Esophagus squamous epithelium (tissue), 4 donors: ENCODE measurements at regions not wholly inside any gene's neighbourhood (a gene's known extent, or its start where the extent isn't known, plus 50 kb on each side); places are given as distances from the start of the nearest gene placed in this dataset.

Experiments used
- POLR2A ChIP-seq, 4 donors: fragments of 450-650 bp; IDR thresholded peaks; one replicate each; pipeline ENCODE4 v1.6.1; 2017; ENCODE audit warnings: antibody characterized with exemption in 4 of 4, mild to moderate bottlenecking in 4 of 4, moderate library complexity in 3 of 4
- TF ChIP-seq, protein P1 (sequence below), 6 experiments: fragments of 450-650 bp in 4 of 6; fragments of 200-600 bp in 2 of 6; sonication (generic) in 2 of 6; IDR thresholded peaks; one replicate each; pipeline ENCODE4 v1.5.1; 2016 to 2019; ENCODE audit warnings: antibody characterized with exemption in 6 of 6, mild to moderate bottlenecking in 4 of 6, moderate library complexity in 4 of 6

DNA sequence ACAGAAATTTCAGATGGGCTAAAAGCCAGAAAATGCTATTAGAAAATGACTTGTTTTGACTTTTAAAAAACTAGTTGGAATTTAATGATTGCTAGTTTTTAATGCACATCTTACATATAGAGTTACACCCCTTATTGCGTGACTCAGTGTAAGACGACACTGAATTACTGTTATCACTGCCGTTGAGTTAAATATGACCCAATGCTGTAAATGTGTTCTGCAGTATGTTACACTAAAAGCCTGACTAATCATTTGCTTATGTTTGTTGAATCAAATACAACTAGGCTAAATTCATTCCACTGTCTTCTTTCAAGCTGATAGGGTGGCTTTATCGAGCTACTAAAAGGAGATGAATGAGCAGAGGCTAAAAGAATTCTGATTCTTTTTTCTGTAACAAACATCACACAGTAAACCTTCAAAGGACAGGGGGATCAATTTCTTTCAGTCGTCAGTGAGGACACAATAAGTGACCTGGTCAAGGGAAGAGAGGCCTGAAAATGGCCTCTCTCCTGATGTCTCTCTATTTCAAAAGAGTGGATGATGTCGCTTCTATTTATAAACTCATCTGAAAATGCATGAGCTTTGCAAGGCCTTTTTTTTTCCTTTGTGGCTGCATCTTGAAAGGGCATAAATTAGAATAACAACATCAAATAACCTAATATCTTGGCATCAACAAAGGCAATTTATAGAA is 142.2 kb upstream of the KCNIP4 start:
- TF ChIP-seq, protein P1, sequence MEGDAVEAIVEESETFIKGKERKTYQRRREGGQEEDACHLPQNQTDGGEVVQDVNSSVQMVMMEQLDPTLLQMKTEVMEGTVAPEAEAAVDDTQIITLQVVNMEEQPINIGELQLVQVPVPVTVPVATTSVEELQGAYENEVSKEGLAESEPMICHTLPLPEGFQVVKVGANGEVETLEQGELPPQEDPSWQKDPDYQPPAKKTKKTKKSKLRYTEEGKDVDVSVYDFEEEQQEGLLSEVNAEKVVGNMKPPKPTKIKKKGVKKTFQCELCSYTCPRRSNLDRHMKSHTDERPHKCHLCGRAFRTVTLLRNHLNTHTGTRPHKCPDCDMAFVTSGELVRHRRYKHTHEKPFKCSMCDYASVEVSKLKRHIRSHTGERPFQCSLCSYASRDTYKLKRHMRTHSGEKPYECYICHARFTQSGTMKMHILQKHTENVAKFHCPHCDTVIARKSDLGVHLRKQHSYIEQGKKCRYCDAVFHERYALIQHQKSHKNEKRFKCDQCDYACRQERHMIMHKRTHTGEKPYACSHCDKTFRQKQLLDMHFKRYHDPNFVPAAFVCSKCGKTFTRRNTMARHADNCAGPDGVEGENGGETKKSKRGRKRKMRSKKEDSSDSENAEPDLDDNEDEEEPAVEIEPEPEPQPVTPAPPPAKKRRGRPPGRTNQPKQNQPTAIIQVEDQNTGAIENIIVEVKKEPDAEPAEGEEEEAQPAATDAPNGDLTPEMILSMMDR (IDR thresholded peaks at IDR 0.05): no peak
- TF ChIP-seq POLR2A (IDR thresholded peaks at IDR 0.05): no peak
